ENCODE measurements at regions not wholly inside any gene's neighbourhood (a gene's known extent, or its start where the extent isn't known, plus 50 kb on each side); places are given as distances from the start of the nearest gene placed in this dataset.

DNA sequence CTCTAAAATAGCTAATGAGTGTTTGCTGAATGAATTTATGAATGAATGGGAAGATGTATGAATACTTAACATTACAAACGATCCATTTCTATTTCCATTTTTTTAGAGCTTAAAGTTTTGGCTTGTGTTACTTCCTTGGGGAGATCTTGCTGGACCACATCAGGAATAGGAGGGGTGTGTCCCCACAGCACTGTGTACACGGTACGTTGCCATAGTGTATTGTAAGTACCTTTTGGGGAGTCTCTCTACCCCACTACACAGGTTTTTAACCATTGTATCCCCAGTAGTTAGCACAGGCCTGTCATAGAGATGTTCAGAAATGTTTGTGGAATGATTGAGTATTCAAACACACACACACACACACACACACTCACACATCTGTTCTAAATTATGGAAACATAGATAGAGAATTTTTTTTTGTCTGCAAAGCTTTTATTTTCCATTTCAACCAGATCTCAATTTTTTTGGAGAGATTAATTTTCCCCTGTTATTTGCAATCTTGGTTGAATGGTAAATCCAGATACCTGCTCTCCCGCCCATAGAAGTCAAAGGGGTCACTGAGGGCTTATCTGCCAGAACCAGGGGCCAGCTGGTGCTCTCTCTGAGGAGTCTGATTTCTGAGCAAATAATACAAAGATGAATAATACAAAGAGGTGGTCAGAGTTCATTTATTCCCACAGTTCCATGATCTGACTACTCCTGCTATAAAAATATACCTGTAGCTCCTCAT lies 471.0 kb downstream of the INSC start:
- TF ChIP-seq, protein P1, sequence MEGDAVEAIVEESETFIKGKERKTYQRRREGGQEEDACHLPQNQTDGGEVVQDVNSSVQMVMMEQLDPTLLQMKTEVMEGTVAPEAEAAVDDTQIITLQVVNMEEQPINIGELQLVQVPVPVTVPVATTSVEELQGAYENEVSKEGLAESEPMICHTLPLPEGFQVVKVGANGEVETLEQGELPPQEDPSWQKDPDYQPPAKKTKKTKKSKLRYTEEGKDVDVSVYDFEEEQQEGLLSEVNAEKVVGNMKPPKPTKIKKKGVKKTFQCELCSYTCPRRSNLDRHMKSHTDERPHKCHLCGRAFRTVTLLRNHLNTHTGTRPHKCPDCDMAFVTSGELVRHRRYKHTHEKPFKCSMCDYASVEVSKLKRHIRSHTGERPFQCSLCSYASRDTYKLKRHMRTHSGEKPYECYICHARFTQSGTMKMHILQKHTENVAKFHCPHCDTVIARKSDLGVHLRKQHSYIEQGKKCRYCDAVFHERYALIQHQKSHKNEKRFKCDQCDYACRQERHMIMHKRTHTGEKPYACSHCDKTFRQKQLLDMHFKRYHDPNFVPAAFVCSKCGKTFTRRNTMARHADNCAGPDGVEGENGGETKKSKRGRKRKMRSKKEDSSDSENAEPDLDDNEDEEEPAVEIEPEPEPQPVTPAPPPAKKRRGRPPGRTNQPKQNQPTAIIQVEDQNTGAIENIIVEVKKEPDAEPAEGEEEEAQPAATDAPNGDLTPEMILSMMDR (conservative IDR thresholded peaks at IDR 0.05; ENCODE audit: low read depth in 2 of 2), result no peak
- TF ChIP-seq POLR2AphosphoS5 (IDR thresholded peaks at IDR 0.05; ENCODE audit: low read depth) (no peak), EZH2 (IDR thresholded peaks at IDR 0.05; ENCODE audit: low read depth, unreplicated experiment) (no peak)
